ENCODE measurements at regions not wholly inside any gene's neighbourhood (a gene's known extent, or its start where the extent isn't known, plus 50 kb on each side); places are given as distances from the start of the nearest gene placed in this dataset.
"Not testable (repeated sequence)": the region's sequence is repeated elsewhere in the genome, so short reads cannot be mapped to it uniquely, and the experiment has no call there.

DNA sequence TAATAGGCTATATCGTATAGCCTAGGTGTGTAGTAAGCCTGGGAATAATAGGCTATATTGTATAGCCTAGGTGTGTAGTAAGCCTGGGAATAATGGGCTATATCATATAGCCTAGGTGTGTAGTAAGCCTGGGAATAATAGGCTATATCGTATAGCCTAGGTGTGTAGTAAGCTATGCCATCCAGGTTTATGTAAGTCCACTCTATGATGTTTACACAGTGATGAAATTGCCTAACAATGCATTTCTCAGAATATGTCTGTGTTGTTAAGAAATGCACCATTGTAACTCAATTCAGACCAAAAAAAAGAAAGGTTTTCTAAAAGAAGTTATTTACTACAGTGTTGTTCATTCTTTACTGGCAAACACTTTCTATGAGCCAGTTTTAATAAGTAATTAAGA lies 1387.2 kb downstream of the STIM2 start:
- no peak for DNase-seq

DNA sequence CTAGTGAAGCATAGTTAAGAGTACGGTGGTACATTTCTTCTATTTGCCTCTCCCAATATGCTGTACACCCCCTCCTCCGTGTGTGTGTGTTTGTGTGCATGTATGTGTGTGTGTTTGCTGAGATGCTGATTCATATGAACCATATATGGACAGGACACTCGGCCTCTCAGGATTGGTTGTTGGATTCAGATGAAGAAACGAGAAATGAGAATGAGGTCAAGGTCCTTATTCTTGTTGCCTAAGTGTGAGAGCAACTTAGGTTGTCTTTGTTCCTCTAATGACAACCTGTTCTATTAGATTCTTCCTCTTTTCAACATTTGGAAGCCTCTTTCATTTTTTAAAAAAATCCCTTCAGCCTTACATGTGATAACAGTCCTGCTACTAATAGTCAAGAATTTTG lies 1387.6 kb downstream of the STIM2 start:
- no peak for DNase-seq

DNA sequence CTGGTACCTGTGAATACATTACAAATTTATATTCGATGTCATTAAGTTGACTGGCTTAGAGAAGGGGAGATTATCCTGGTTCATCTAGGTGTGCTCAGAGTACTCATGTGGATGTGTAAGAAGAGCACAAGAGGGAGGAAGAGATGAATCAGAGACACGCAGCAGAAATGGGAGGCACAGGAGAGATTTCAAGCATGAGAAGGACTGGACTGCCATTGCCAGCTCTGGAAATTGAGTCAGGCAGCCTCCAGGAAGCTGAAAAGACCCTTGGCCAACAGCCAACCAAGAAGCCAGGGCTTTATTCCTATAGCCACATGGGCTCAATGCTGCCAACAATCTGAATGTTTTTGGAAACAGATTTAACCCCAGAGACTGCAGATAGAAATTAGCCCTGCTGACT lies 1390.0 kb downstream of the STIM2 start:
- no peak for DNase-seq

DNA sequence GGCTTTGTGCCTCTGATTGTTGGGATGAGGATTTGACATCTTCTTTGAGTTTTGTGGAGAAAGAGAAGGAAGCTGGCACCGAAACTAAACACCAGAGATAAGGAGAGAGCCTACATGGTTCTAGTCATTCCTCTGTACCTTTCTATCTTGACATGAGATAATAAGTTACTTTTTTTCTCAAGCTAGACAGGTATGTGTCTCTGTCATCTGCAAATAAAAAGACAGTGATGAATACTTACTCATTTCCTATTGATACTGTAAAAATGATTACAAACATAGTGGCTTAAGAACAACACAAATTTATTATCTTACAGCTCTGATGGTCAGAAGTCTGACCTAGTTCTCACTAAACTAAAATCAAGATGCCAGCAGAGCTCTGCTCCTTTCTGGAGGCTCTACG lies 1391.2 kb downstream of the STIM2 start:
- DNase-seq = no peak

DNA sequence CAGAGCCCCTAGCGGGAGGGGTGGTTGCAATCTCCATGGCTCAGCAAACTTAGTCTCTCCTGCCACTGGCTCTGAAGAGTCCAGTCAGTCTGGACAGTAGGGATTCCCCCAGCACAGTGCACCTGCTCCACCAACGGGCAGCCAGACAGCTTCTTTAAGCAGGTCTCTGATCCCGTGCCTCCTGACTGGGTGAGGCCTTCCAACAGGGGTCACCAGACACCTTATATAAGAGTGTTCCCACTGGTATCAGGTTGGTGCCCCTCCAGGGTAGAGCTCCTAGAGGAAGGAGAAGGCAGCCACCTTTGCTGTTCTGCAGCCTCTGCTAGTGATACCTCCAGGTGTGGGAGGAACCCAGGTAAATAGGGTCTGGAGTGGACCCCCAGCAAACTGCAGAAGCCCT lies 1393.4 kb downstream of the STIM2 start:
- no peak for DNase-seq

DNA sequence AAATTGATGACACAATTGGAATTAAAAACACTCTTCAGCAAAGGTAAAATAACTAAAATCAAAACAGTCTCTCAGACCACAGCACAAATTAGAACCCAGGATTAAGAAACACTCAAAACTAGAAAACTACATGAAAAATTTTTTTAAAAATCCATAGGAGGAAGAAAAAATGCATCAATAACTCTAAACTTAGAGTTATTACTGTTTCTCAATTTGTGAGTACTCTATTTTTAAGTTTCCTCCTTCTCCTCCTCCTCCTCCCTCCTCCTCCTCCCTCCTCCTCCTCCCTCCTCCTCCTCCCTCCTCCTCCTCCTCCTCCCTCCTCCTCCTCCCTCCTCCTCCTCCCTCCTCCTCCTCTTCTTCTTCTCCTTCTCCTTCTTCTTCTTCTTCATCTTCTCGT lies 1395.7 kb downstream of the STIM2 start:
- no peak for DNase-seq

DNA sequence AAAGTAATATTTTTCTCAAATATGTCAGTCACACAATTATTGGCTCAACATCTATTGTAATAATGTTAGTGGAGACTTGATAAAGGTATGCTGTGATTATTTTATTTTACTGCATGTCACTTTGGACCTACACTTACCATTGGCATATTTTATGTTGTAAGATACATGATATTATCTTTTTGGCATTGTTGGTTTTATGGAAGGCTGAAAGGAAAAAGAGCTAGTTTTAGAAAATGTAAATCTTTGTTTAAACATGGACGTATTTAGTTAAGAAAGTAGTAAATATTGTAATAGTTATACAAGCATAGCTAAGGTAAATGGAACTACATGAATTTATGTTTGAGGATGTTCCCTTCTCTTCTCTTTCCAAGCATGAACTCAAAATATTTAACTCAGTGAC lies 1399.3 kb downstream of the STIM2 start:
- no peak for DNase-seq

DNA sequence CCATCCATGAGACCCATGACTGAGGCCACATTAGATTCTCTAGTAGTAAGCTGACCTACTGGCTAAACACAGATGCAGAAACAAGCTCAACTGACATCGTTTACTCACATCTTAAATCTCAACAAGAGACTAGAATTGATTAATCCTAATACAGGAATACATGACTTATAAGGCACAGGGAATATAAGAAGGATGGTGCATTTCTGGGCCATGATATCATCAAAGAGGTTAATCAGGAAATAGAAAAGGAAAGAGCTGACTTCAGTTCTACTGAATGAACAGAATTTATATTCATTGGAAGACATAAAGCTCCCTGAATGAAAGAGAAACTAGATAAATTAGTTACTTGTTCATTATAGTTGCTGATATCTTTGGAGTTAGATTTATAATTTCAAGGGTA lies 1406.5 kb downstream of the STIM2 start:
- DNase-seq = no peak

DNA sequence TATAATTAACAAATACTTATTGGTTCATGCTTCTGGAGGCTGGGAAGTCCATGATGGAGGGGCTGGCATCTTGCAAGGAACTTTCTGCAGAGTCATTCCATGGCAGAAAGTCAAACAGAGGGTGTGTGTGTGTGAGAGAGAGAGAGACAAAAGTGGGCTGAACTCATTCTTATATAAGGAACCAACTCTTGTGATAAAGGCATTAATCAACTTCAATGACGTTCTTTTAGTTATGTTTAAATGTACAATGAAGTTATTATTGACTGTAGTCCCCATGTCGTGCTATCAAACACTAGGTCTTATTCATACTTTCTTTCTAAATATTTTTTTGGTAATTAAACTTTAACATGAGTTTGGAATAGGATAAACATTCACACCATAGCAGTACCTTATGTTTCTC lies 1408.8 kb downstream of the STIM2 start:
- DNase-seq = no peak

DNA sequence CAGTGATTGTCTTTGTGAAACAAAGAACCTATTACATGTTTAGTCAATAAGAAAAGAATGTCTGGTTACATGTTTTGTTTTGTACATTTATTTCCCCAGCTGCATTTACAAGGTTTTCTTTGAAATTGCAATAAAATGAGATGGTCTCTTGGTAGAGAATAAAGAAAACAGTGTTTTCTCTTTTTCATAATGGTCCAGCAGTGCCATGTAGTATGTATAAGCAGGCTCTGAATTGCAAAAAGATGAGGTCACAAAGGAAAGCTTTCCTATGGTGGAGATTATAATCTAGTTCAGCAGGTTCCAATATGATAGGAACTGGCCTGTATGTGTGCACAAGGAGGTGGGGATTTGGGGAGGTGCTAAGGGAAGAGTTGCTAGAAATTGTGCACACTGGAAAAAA lies 1417.3 kb downstream of the STIM2 start:
- no peak for DNase-seq

DNA sequence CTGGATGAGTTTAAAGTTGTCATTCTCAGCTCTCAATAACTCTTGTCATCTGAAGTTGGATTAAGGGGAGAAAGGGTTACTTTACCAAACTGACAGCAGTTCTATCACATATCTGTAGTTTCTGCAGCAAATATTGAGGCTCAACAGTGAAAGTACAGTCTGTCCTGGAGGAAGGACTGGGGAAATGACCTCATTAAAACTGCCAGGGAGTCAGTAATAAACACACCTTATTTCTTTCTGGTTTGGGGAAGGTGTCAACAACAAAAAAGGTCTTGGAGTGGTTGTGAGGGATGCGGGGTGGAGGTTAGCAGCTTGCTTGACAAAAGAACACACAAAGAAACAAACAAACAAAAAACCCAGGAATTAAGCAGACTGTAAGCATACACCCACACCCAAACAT lies 1418.0 kb downstream of the STIM2 start:
- no peak for DNase-seq

DNA sequence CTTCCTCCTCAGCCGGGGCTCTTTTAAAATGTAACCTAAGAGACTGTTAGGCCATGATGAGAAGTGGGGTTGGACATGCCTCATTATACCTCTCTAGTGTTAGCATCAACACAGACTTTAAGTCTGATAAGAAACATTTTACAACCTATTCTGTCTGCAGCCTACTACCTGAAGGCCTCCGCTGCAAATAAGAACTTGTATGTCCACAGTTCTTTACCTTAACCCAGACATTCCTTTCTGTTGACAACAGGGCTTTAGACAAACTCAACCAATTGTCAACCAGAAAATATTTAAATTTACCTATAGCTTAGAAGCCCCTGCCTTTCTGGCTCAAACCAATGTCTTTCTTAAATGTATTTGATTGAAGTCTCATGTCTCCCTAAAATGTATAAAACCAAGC lies 1418.6 kb downstream of the STIM2 start:
- no peak for DNase-seq

DNA sequence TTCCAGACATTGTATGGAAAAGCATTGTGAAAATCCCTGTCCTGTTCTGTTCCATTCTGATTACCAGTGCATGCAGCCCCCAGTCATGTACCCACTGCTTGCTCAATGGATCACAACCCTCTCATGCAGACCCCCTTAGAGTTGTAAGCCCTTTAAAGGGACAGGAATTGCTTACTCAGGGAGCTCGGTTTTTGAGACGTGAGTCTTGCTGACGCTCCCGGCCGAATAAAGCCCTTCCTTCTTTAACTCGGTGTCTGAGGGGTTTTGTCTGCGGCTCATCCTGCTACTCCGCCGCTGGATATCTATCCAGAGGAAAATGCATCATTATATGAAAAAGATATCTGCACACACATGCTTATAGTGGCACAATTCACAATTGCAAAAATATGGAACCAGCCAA lies 1425.6 kb downstream of the STIM2 start:
- DNase-seq = not testable (repeated sequence)

DNA sequence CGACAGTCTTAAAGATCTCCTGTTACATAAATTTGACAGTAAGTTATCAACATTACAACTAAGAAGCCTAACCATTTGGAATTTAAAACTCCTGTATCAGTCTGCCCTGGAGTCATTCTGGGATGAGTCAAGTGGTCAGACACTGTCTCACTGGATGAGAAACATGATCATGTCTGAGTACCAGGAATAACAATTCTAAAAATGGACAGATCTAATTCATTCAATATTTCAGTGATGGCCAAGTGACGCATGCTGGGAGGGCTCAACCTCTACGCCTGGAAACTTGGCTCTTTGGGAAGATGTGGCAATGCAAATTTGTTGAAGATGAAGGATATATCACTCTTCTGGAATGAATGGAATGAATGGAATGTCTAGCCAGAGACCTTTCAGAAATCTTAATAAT lies 1427.2 kb downstream of the STIM2 start:
- no peak for DNase-seq

DNA sequence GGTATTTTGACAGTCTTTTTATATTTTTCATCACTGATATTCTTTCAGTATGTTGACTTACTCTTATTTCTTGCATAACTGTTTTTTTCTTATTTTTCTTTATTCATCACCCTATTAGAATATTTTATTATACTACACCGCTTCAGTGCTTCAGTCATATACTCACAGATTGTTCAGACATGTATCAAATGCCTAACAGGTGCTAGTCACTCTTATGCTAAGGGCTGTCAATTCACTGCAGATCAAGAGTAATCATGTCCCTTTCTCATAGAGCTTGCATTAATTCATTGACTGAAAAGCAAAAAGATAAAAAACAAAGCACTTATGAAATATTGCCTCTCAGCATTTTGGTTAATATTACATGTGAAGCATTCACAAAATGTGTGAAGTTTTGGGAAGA lies 1435.6 kb downstream of the STIM2 start:
- DNase-seq = no peak

DNA sequence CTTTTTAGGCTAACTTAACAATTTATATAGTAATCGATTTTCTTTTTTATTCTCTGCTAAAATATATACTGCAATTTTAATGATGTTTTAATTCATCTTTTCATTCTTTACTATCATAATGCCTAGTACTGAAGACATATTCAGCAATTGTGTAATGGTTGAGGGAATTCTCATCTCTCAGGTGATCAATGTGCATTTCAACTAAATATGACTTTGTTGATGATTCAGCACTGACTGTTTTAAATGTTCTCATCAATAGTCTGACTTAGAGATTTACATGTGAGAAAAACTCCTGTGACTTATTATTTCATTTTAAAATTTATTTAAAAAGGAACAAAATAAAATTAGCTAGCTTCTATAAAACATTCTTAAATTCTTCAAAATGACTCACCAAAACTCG lies 1450.3 kb downstream of the STIM2 start:
- DNase-seq = no peak

DNA sequence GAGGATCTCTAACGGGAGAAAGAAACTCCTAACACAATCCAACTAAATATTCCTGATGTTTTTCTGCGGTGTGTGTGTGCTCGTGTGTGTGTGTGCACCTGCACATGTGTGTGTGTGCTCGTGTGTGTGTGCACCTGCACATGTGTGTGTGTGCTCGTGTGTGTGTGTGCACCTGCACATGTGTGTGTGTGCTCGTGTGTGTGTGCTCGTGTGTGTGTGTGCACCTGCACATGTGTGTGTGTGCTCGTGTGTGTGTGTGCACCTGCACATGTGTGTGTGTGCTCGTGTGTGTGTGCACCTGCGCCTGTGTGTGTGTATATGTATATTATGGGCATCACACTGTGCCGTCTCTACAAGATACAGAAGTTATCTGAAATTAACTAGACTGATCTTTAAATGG lies 1451.9 kb downstream of the STIM2 start:
- DNase-seq = not testable (repeated sequence)

DNA sequence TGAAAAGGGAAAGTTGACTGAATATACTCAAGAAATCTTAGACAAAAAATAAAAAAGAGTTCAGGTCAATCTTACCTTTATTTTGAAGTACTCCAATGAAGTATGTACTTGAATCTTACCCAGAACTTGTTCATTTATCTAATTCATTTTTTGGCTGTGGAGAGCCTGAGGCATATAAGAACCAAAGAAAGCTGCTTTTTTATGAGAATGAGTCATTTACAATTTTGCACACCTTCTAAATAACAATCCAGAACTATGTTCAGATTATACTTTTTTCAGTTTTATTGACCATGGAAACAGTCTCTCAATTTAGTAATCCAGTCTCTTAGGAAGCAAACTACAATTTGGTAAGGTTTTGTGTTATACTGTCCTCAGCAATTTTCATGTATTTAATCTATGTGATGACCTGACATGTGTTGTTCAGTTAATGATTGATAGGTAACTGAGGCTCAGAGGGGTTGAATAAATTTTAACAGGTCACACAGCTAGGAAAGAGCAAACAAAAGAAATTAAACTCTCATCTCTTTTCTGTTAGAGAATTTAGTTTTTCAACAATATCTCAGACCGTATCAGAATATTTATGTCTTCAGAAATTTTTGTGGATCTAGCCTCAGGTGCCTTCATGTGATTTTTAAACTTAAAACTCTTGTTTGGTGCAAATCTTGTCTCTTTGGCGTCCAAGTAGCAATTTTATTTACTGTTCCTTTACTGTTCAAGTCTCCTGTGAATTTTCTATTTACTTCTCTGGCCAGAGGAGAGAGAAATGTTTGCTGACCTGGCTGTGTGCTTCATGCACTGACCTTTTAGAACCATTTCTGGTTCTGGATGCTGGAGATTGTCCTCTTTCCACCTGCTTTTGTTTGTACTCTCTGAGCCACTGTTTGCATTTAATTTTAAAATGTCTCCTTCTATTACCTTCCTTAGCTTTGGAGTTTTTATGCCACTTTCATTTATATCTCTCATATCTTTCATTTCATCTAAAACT lies 1453.4 kb downstream of the STIM2 start:
- DNase-seq = no peak

DNA sequence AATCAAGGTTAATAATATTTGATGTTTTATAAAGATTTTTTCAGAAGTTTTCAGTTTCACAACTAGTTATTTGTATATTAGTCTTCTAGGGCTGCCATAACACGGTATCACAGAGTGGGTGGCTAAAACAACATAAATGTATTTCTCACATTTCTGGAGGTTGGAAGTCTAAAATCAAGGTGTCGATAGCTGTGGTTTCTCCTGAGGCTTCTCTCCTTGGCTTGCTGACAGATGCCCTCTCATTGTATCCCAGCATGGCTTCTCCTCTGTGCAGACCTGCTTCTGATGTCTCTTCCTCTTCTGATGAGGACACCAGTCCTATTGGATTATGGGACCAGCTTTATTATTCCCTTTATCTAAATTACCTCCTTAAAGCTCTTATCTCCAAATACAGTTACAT lies 1456.6 kb downstream of the STIM2 start:
- DNase-seq = no peak

DNA sequence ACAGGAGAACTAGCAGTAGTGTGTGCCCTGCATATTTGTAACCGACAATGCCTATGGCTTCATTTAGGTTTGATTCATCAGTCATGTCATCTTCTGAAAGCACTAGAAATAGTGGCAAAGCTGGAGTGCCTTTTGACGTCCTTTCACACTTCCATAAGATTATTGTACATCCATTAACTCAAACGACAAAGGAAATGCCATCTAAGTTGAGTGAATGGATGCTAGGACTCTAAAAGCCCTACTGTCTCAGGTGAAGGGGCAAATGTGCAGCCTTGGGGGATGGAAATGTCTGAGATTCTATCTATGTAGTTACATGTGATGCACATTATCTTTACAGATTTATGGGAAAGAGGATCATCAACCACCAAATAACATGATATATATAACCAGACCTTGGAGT lies 1473.6 kb downstream of the STIM2 start:
- no peak for DNase-seq

DNA sequence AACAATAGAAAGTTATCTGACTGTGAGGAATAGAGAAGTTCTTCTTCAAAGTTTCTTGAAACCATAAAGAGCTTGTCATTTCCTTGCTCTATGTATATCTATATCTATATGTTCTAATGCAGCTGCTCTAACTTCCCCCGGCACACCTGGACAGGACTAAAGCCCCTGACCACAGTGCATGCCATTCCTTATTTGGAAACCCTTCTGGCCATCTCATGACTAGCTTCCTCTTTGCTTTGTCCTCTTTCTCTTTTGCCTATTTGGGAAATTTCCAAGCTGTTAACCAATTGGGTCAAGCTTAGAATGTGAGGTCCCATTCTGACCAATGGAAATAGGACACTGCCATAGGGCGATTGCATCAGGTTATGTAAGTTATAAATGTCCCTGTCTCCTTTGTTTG lies 1481.1 kb downstream of the STIM2 start:
- no peak for DNase-seq

DNA sequence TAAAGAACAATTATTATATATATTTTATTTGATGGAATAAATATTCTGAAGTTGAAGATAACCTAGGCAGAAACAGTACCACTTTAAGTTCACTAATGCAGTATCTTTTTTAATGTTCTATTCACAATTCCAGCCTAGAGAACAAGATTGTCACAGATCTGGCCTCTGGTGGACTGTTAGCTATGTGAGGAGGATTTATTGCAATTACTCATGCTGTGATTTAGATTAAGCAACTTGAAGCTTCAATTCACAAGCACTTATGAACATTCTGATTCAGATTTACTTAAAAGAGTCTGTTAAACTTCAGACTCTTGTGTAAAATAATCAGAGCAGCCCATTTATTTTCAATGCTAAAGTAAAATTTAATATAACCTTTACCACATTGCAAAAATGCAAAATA lies 1489.8 kb downstream of the STIM2 start:
- no peak for DNase-seq

DNA sequence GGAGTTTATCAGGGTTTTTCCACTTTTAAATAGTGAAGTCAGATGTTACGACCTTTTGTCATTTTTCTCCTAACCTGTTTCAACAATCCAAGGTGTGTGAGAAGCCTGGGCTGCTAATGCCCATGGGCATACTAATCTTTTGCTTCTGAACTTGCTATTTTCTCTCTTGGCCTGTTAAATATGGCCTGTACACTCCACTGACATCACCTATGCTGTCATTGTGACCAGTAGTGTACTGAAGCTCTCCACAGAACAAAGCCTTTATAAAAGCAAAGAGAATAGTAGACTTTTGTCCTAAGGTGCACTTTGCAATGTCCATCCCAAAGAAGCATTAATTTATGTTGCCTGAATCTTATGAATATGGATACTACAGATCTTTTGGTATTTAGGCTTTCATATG lies 1490.5 kb downstream of the STIM2 start:
- DNase-seq = no peak

DNA sequence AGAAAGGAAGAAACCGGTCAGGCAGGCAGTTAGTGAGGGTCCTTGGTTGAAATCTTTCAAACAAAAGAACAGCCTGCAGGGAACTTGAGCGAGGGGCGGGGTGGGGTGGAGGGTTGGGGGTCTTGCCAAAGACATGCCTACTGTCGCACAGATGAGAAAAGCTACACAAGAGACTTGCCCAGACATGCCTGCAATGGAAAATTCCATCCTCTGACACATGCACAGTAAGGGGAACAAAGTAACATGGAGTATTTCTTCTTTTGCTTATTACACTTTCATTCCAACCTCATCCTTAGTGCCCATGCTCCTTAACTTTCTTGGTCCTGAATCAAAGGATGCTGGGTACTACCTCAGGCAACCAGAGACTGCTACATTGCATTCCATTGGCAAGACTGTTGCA lies 1491.2 kb downstream of the STIM2 start:
- DNase-seq = no peak

All from SIG-M5 (cell line).